ENCODE measurements at regions not wholly inside any gene's neighbourhood (a gene's known extent, or its start where the extent isn't known, plus 50 kb on each side); places are given as distances from the start of the nearest gene placed in this dataset.

- no peak for DNase-seq
- Histone ChIP-seq H3K79me2 (ENCODE audit: insufficient read depth) (no peaks in the 10 kb centered on the region), H3K27ac (ENCODE audit: low read depth in 2 of 2, low read length in 1 of 2) (no peak overlapping the region), H3K9me2 (no peaks in the 10 kb centered on the region), H3K9ac (no peak overlapping the region), H2AFZ (ENCODE audit: low read depth) (no peak overlapping the region), H3F3A (replicated peaks; ENCODE audit: insufficient read depth) (no peaks in the 10 kb centered on the region), H3K4me3 (ENCODE audit: low read depth in 2 of 2, low read length in 1 of 2) (no peak overlapping the region), H3K27me3 (ENCODE audit: insufficient read depth) (no peaks in the 10 kb centered on the region), H3K4me1 (ENCODE audit: control insufficient read depth in 1 of 2, insufficient read depth in 2 of 2, low read depth in 1 of 2, low read length in 1 of 2) (no peaks in the 10 kb centered on the region), H4K20me1 (ENCODE audit: insufficient read depth) (no peaks in the 10 kb centered on the region), H3K4me2 (no peak overlapping the region), H3K9me3 (no peaks in the 10 kb centered on the region), H3K36me3 (replicated peaks in 1 of 2; ENCODE audit: control insufficient read depth in 1 of 2, insufficient read depth in 2 of 2, low read length in 1 of 2) (no peaks in the 10 kb centered on the region)
- ChIA-PET POLR2A (interaction anchor here (0.6 kb wide), 1 partner anchor 94 kb away, joined by 5 read pairs; no protein-coding TSS in a partner anchor), CTCF (interaction anchor here (0.7 to 1.9 kb wide), 2 partner anchors 8 to 219 kb away, joined by 3 to 6 read pairs; no protein-coding TSS in a partner anchor)
- 2% methylated on average over 2 of the region's 2 CpGs for WGBS (ENCODE audit: low lambda C conversion rate)
- TF ChIP-seq REST (IDR thresholded peaks at IDR 0.05; ENCODE audit: low read depth, low read length) (no peak), EZH2phosphoT487 (IDR thresholded peaks at IDR 0.05; ENCODE audit: borderline replicate concordance, low read depth) (no peak), GABPA (IDR thresholded peaks at IDR 0.05; ENCODE audit: low read depth) (no peak), GATA2 (CRISPR knock-in tag; IDR thresholded peaks at IDR 0.05) (no peak), JUND (IDR thresholded peaks at IDR 0.05) (no peak), NFIC (IDR thresholded peaks at IDR 0.05; ENCODE audit: borderline replicate concordance) (no peak), ELF1 (IDR thresholded peaks at IDR 0.05) (no peak)
- TF ChIP-seq, protein P1, sequence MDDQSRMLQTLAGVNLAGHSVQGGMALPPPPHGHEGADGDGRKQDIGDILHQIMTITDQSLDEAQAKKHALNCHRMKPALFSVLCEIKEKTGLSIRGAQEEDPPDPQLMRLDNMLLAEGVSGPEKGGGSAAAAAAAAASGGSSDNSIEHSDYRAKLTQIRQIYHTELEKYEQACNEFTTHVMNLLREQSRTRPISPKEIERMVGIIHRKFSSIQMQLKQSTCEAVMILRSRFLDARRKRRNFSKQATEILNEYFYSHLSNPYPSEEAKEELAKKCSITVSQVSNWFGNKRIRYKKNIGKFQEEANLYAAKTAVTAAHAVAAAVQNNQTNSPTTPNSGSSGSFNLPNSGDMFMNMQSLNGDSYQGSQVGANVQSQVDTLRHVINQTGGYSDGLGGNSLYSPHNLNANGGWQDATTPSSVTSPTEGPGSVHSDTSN (IDR thresholded peaks at IDR 0.05), result no peak
- TF ChIP-seq, protein P2, sequence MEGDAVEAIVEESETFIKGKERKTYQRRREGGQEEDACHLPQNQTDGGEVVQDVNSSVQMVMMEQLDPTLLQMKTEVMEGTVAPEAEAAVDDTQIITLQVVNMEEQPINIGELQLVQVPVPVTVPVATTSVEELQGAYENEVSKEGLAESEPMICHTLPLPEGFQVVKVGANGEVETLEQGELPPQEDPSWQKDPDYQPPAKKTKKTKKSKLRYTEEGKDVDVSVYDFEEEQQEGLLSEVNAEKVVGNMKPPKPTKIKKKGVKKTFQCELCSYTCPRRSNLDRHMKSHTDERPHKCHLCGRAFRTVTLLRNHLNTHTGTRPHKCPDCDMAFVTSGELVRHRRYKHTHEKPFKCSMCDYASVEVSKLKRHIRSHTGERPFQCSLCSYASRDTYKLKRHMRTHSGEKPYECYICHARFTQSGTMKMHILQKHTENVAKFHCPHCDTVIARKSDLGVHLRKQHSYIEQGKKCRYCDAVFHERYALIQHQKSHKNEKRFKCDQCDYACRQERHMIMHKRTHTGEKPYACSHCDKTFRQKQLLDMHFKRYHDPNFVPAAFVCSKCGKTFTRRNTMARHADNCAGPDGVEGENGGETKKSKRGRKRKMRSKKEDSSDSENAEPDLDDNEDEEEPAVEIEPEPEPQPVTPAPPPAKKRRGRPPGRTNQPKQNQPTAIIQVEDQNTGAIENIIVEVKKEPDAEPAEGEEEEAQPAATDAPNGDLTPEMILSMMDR (IDR thresholded peaks at IDR 0.05), result no peak
These were observed 280.1 kb downstream of the SKAP2 start for GRCh38 chr7:26584326-26584725.

DNA sequence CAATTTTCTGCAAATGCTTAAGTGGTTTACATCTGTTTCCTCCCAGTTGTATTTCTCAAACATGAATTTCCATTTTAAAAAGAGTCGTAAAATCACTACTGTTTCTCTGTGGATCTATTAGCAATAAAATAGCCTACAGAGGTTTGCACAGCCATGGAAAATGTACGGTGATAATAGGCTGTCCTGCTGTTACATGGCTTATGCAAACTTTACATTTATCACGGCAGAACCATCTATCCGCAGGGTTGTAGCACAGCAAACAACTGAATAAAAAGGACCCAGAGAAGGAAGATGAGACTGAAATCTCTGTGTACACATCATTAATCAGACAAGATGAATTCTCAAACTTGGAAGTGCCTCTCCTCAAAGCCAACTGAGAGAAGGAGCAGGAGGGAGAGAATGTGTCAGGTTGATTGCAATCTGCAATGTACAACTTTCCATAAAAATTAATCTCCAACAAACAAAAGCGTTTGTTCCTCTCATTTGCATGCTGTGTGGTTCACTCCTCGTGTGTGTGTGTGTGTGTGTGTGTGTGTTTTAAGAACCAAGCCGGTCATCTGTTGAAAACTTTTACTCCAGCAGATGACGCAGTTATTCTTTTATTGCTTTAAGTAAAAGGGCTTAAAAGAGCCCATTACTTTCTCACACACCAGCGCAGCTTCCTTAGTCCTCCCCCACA is 279.3 kb downstream of the SKAP2 start:
- Histone ChIP-seq H3K4me3 (ENCODE audit: low read depth in 2 of 2, low read length in 1 of 2) (no peak overlapping the region), H2AFZ (ENCODE audit: low read depth) (no peak overlapping the region), H3K27ac (ENCODE audit: low read depth in 2 of 2, low read length in 1 of 2) (no peak overlapping the region), H3K79me2 (ENCODE audit: insufficient read depth) (no peaks in the 10 kb centered on the region), H4K20me1 (ENCODE audit: insufficient read depth) (no peaks in the 10 kb centered on the region), H3K9ac (no peak overlapping the region), H3K36me3 (replicated peaks in 1 of 2; ENCODE audit: control insufficient read depth in 1 of 2, insufficient read depth in 2 of 2, low read length in 1 of 2) (no peaks in the 10 kb centered on the region), H3K4me1 (ENCODE audit: control insufficient read depth in 1 of 2, insufficient read depth in 2 of 2, low read depth in 1 of 2, low read length in 1 of 2) (no peaks in the 10 kb centered on the region), H3F3A (replicated peaks; ENCODE audit: insufficient read depth) (no peaks in the 10 kb centered on the region), H3K4me2 (no peak overlapping the region), H3K9me3 (no peaks in the 10 kb centered on the region), H3K27me3 (ENCODE audit: insufficient read depth) (no peaks in the 10 kb centered on the region), H3K9me2 (no peaks in the 10 kb centered on the region)
- ChIA-PET POLR2A (no interaction called here), CTCF (no interaction called here)
- 43% methylated on average over 9 of the region's 9 CpGs for WGBS (ENCODE audit: low lambda C conversion rate)
- no peak for DNase-seq
- TF ChIP-seq, protein P2 (IDR thresholded peaks at IDR 0.05), result no peak
- TF ChIP-seq USF1 (IDR thresholded peaks at IDR 0.05; ENCODE audit: borderline replicate concordance, low read depth) (no peak), ELF1 (IDR thresholded peaks at IDR 0.05) (no peak), MAX (IDR thresholded peaks at IDR 0.05; ENCODE audit: low read depth) (no peak), EZH2phosphoT487 (IDR thresholded peaks at IDR 0.05; ENCODE audit: borderline replicate concordance, low read depth) (no peak), NFIC (IDR thresholded peaks at IDR 0.05; ENCODE audit: borderline replicate concordance) (no peak), SMC3 (IDR thresholded peaks at IDR 0.05; ENCODE audit: low read depth, low read length) (no peak), RXRA (IDR thresholded peaks at IDR 0.05; ENCODE audit: borderline replicate concordance, low read depth) (no peak), GABPA (IDR thresholded peaks at IDR 0.05; ENCODE audit: low read depth) (no peak)
- TF ChIP-seq, protein P1 (IDR thresholded peaks at IDR 0.05), result no peak

Data from SK-N-SH (cell line).